Uterus (tissue), 3 donors: ENCODE measurements at regions not wholly inside any gene's neighbourhood (a gene's known extent, or its start where the extent isn't known, plus 50 kb on each side); places are given as distances from the start of the nearest gene placed in this dataset.

Experiments used
- DNase-seq, 2 donors: peaks; one replicate each; pipeline ENCODE4 v3.0.0-alpha.2; 2019 to 2020
- H3K27ac ChIP-seq, 2 donors: fragments of 200-600 bp; sonication (generic); 1 replicate in 1 of 2; 2 replicates in 1 of 2; pipeline ENCODE4 v1.5.1; 2016 to 2018
- H3K27me3 ChIP-seq, 2 donors: fragments of 200-600 bp; sonication (generic); one replicate each; pipeline ENCODE4 v1.5.1; 2018 to 2019; ENCODE audit warnings: control low read depth in 1 of 2
- H3K36me3 ChIP-seq, 2 donors: fragments of 200-600 bp; sonication (generic); one replicate each; pipeline ENCODE4 v1.5.1; 2019; ENCODE audit warnings: control low read depth in 1 of 2
- H3K4me1 ChIP-seq, 2 donors: fragments of 200-600 bp; sonication (generic); one replicate each; pipeline ENCODE4 v1.5.1; 2018 to 2019; ENCODE audit warnings: control low read depth in 1 of 2
- H3K4me3 ChIP-seq, 2 donors: fragments of 200-600 bp; sonication (generic); 1 replicate in 1 of 2; 2 replicates in 1 of 2; pipeline ENCODE4 v1.5.1; 2018 to 2019; ENCODE audit warnings: mild to moderate bottlenecking in 1 of 2
- H3K9me3 ChIP-seq, 2 donors: fragments of 200-600 bp; sonication (generic); one replicate each; pipeline ENCODE4 v1.5.1; 2019; ENCODE audit warnings: control low read depth in 1 of 2
- CTCF ChIP-seq, 4 experiments: fragments of 200-600 bp in 2 of 4; fragments of 450-650 bp in 2 of 4; sonication (generic) in 2 of 4; IDR thresholded peaks; one replicate each; pipeline ENCODE4 v1.5.1; 2016 to 2019; ENCODE audit warnings: antibody characterized with exemption in 4 of 4, mild to moderate bottlenecking in 2 of 4, moderate library complexity in 1 of 4
- POLR2A ChIP-seq, 2 donors: fragments of 450-650 bp; IDR thresholded peaks; one replicate each; pipeline ENCODE4 v1.6.1; 2016; ENCODE audit warnings: antibody characterized with exemption in 2 of 2, mild to moderate bottlenecking in 1 of 2, moderate library complexity in 1 of 2
- intact Hi-C: fragments of 100-400 bp; cut with DNase I; formaldehyde crosslinking; loops from one replicate; pipeline ENCODE4 v1.15.1; 2023; ENCODE audit warnings: low total_unique reads
- donor health status: DM: yes; HTN: yes; CAD: no.

- no peaks in the 10 kb centered on the region for H3K4me1 ChIP-seq
- H3K27ac ChIP-seq: no peak overlapping the region
- H3K4me3 ChIP-seq: no peak overlapping the region
These were observed 291.0 kb downstream of the TBL1XR1 start for GRCh38 chr3:176906046-176906905.

DNA sequence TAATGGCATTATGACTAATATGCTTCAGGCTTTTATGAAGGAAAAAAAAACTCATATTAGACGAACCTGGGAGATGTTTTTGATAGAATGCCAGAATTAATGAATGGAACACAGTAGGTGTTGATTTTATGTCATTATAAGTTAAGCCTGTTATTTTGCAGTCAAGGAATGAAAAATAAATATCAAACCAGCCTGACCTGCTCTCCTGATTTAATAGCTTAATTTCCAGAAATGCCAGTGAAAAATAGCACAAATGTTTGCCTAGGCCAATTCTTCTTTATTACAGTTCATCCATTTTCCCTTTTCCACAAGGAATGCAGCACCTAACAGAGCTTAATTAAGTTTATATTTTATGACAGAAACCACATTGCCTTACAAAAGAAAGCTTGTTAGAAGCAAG lies 292.0 kb downstream of the TBL1XR1 start:
- H3K27ac ChIP-seq: no peak overlapping the region
- intact Hi-C loops: no loop called here

More at GRCh38 chr3:176906046-176906905, 291.0 kb downstream of the TBL1XR1 start:
- TF ChIP-seq CTCF (IDR thresholded peaks at IDR 0.05) (no peak), POLR2A (IDR thresholded peaks at IDR 0.05) (no peak)
- Histone ChIP-seq H3K36me3 (no peaks in the 10 kb centered on the region), H3K27me3 (no peaks in the 10 kb centered on the region), H3K9me3 (no peaks in the 10 kb centered on the region)
- intact Hi-C loops: no loop called here
- DNase-seq: no peak

DNA sequence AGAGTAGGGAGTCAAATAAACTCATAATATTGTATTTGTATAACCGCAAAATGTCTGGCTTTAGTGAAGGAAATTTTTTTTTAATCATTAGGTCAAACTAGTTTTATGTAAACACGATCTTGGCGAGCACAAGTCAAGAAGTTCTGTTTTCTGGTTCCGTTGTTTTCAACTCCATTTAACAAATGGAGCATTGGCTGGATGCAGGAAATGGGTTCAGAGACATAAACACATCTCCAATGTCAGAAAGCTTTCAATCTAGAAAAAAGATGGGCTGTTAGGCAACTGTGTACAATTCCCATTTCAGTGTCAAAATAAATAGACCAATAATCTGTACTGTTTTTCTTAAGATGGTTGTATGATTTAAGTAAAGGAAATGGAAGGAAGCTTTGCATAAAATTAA lies 292.8 kb downstream of the TBL1XR1 start:
- intact Hi-C loops: no loop called here
- TF ChIP-seq POLR2A (IDR thresholded peaks at IDR 0.05) (no peak), CTCF (IDR thresholded peaks at IDR 0.05) (no peak)
- Histone ChIP-seq H3K27me3 (no peaks in the 10 kb centered on the region), H3K4me3 (no peak overlapping the region), H3K9me3 (no peaks in the 10 kb centered on the region), H3K27ac (no peak overlapping the region), H3K36me3 (no peaks in the 10 kb centered on the region), H3K4me1 (no peaks in the 10 kb centered on the region)
- DNase-seq: no peak

More for the DNA sequence above, 292.0 kb downstream of the TBL1XR1 start:
- no peaks in the 10 kb centered on the region for H3K9me3 ChIP-seq
- no peak for DNase-seq
- H3K4me3 ChIP-seq: no peak overlapping the region
- TF ChIP-seq CTCF (IDR thresholded peaks at IDR 0.05): no peak
- no peak for TF ChIP-seq POLR2A (IDR thresholded peaks at IDR 0.05)
- no peaks in the 10 kb centered on the region for H3K4me1 ChIP-seq
- H3K36me3 ChIP-seq: no peaks in the 10 kb centered on the region
- no peaks in the 10 kb centered on the region for H3K27me3 ChIP-seq

- intact Hi-C loops: no loop called here
- TF ChIP-seq POLR2A (IDR thresholded peaks at IDR 0.05): no peak
- no peak for TF ChIP-seq CTCF (IDR thresholded peaks at IDR 0.05)
These were observed 300.6 kb downstream of the TBL1XR1 start for GRCh38 chr3:176896640-176897039.

GRCh38 chr3:176896165-176896564 lies 301.1 kb downstream of the TBL1XR1 start:
- Histone ChIP-seq H3K27me3 (no peaks in the 10 kb centered on the region), H3K9me3 (no peaks in the 10 kb centered on the region), H3K4me1 (no peaks in the 10 kb centered on the region), H3K36me3 (no peaks in the 10 kb centered on the region), H3K27ac (no peak overlapping the region), H3K4me3 (no peak overlapping the region)
- intact Hi-C loops: no loop called here
- TF ChIP-seq CTCF (IDR thresholded peaks at IDR 0.05): no peak
- no peak for DNase-seq

More at GRCh38 chr3:176896640-176897039, 300.6 kb downstream of the TBL1XR1 start:
- H3K36me3 ChIP-seq: no peaks in the 10 kb centered on the region
- no peak for DNase-seq
- H3K27me3 ChIP-seq: no peaks in the 10 kb centered on the region
- no peak overlapping the region for H3K4me3 ChIP-seq
- no peak overlapping the region for H3K27ac ChIP-seq
- no peaks in the 10 kb centered on the region for H3K4me1 ChIP-seq
- H3K9me3 ChIP-seq: no peaks in the 10 kb centered on the region
